ENCODE measurements at regions not wholly inside any gene's neighbourhood (a gene's known extent, or its start where the extent isn't known, plus 50 kb on each side); places are given as distances from the start of the nearest gene placed in this dataset.

DNA sequence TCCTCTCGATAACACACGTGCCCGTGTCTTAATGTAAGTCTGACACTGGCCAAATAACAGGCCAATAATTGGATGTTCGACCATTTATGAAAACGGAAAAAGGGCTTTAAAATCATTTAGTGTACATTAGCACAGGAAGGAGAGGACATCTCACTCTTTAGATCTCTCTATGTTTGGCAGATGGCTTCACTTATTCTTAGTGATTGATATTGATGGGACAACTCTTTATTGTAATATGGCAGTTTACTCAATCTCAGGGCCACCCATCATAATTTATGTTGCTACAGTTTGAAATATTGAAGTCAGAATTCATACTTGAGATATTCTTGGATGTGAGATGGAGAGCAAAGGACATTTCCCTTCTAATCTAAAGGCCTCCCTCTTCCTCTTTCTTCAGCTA, 430.7 kb upstream of the ARGLU1 start:
- no peak for DNase-seq
- in situ Hi-C loops (cut with HindIII; ENCODE audit: low pct_ligation_motif_present, low pct_unique_long_range_greater_than_20kb, low sequenced_read_pairs), result no loop called here

DNA sequence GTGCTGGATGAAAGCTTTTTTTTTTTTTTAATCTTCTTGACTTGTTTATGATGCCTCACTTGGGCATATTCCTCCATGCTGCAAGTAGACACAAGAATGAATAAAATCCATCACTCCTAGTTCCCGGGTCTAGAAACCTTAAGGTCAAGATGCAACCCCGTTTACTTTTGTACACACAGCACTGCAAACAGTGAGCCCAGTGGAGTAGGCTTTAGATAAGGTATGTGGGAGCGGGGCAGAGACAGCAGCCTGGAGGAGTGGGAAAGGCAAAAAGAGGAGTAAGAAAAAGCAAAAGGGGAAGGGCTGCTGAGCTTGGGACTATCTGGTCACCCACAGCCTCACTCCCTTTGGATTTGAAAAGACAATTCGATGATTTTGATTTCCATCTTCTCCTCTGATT, 429.8 kb upstream of the ARGLU1 start:
- in situ Hi-C loops (cut with HindIII; ENCODE audit: low pct_ligation_motif_present, low pct_unique_long_range_greater_than_20kb, low sequenced_read_pairs), result no loop called here
- DNase-seq, result no peak

DNA sequence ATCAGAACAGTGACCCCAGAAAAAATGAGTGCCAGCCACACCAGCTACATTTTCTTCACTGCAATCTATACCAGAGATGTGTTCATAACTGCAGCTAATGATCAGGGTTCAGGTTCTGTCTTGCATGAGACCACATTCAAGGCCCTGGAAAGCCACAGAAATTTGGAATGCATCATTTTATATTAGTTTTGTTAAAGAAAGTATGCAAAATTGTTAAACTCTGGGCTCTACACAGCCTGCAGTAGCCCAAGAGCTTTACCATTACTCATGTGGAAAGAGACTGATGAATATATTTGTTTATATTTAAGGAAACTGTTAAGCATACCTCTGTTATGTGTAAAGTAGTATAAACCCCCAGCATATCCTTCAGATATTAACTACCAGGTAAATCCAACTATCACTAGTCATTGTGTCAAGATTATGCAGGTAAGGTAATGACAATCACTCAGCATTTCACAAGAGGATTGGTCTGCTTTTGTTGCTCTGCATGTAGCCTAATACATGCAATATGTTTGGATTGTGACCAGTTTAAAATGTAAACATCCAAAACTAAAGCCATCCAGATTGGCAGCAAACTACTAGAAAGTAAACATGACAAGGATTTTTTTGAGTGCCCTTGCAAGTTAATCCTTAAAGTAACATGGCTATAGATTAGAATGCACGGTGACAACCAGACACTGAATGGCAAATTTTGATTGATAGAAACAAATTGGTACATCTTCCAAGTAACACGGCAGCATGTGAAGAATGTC, 429.1 kb upstream of the ARGLU1 start:
- in situ Hi-C loops (cut with HindIII; ENCODE audit: low pct_ligation_motif_present, low pct_unique_long_range_greater_than_20kb, low sequenced_read_pairs), result no loop called here
- DNase-seq, result no peak

DNA sequence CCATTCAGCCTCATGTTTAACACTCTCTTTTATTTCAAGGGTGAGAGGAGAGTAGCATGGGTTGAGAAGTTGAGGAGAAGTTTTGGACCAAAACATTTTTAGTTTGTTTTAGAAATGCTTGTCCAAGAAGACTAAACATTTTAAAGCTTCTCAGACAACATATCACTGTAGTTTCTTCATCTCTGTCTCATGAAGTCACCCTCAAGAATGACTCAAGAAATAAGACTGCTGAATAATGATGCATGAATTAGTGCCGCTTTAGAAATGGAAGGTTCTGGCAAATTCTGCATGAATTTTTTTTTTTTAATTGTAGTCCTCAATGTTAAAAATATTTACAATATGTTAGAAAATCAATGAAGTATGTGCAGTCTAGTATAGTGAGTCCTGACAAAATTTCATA, 422.7 kb upstream of the ARGLU1 start:
- in situ Hi-C loops (cut with HindIII; ENCODE audit: low pct_ligation_motif_present, low pct_unique_long_range_greater_than_20kb, low sequenced_read_pairs), result no loop called here
- DNase-seq, result no peak

DNA sequence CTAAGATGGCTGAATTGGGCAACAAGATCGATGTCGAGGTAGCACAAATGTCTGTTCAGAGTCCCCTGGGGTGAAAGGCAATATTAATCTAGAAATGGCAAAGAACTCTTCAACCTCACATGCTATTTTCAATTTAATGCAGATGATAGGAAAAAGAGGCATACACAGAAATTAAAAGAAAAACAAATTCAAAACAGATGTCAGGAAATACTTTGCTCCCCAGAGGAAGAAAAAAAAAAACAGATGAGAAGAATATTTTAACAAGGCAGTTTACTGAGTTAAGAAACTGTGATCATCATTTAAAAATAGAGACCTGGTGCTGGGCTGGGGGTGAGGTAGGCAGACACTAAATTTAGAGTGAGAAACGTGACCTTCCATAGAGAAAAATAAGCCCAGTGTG, 421.9 kb upstream of the ARGLU1 start:
- in situ Hi-C loops (cut with HindIII; ENCODE audit: low pct_ligation_motif_present, low pct_unique_long_range_greater_than_20kb, low sequenced_read_pairs), result no loop called here
- DNase-seq, result no peak

DNA sequence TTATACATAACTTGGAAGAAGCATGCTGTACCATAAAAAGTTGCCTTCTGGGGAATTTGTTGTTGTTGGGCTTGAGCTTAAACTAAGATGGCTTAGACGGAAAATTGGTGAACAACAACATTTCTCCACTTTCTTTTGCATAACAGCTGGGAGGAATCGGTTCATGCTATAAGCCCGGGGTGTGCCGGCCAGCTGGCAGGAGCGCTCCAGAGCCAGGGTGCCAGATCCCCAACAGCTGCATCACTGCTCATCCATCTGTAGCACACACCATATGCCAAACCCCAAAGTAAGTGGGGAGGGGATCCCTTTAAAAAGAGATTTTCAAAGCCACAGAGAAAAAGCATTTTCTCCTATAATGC, 419.5 kb upstream of the ARGLU1 start:
- in situ Hi-C loops (cut with HindIII; ENCODE audit: low pct_ligation_motif_present, low pct_unique_long_range_greater_than_20kb, low sequenced_read_pairs), result no loop called here
- DNase-seq, result no peak

DNA sequence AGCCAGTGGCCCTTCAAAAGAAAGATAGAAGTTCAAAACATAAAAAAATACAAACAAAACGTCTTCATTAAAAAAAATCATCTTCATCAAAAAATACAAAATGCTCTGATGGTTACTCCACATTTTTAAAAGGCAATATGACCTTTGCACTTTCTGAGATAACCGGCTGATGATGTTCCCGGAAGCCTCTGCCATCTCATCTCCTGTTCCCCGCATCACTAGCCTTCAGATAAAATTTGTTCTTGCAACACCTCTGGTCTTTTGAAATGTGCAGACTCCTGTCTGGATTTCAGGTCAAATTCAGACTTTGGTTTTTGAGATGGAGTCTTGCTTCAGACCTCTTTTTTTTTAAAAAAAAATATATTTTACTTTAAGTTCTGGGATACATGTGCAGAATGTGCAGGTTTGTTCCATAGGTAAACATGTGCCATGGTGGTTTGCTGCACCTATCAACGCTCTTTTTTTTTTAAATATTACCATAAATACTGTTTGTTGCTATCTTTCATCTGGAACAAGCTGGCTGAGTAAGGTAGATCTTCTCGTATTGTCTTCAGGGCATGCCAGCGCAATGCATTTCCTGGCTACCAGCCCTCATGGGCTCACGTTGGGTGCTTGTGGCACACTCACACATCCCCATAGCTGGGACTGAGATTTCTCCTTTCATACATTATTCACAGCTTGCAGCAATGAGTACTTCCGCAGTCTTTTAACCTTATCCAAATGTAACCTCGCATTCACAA, 418.9 kb upstream of the ARGLU1 start:
- in situ Hi-C loops (cut with HindIII; ENCODE audit: low pct_ligation_motif_present, low pct_unique_long_range_greater_than_20kb, low sequenced_read_pairs), result no loop called here
- DNase-seq, result no peak

DNA sequence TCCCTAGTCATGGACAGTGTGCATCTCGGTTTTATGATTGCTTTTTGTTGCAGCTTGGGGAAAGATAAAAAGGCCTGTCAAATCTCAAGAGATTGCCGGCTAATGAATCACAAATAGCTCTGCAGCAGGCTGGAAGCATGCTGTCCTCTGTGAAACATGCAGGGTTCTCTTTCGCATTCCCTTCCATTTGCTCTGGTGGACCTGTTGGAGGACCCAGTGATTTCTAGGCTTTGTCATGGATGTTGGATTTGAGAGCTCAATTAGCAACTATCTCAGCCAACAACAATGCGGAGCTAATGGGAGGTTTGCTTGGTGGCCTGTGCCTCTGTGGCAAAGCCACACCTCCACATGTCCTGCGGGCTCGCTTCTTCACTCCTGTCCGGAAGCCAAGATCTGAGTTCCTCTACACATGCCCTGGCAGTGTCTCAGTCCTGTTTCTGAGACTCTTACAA, 418.1 kb upstream of the ARGLU1 start:
- DNase-seq, result no peak
- in situ Hi-C loops (cut with HindIII; ENCODE audit: low pct_ligation_motif_present, low pct_unique_long_range_greater_than_20kb, low sequenced_read_pairs), result no loop called here

DNA sequence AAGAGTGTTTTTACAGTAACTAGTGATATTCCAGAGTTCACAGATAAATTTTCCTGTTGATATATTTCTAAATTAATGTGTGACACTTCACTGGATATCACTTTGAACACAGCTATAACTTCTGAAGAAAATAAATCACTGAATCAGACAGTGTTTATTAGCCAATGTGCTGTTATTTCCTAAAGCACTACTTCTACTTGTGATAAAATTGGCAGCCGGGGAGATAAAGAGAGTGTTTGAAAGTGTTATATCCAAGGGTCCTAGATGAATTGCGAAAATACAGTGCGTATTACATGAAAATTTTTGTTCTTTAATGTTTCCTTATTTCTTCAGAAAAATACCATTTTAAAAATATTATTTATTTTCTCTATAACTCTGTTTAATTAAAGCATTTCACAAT, 417.5 kb upstream of the ARGLU1 start:
- DNase-seq, result no peak
- in situ Hi-C loops (cut with HindIII; ENCODE audit: low pct_ligation_motif_present, low pct_unique_long_range_greater_than_20kb, low sequenced_read_pairs), result no loop called here

DNA sequence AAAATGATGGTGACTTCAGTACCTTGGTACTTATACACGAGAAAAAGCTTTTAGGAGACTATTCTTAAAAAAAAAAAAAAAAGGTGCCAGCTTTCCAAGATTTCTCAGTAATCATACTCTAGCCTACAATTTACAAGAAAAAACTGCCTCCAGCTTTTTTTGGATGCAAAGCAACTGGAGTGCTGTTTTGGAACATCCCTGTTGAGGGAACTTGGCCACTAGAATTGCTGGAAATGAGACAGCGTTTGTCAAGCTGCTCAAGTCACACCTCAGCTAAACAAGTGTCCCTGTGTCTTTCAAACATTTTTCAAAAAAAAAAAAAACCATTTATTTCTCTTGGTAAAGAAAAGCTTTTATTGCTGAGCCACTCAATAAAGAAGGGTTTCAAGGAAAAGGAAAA, 413.1 kb upstream of the ARGLU1 start:
- no peak for DNase-seq
- in situ Hi-C loops (cut with HindIII; ENCODE audit: low pct_ligation_motif_present, low pct_unique_long_range_greater_than_20kb, low sequenced_read_pairs), result no loop called here

DNA sequence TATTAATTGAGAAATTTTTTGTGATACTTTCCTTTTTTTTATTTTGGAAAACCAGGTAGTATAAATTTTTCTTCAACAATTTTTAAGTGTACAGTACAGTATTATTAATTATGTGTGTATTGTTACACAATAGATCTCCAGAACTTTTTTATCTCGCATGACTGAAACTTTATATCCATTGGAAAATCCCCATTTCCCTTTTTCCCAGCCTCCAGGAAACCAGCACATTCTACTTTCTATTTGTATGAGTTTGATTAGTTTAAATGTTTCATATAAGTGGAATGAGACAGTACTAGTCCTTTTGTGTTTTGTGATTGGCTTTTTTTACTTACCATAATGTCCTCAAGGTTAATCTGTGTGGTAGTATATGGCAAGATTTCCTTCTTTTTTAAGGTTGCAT, 399.5 kb upstream of the ARGLU1 start:
- in situ Hi-C loops (cut with HindIII; ENCODE audit: low pct_ligation_motif_present, low pct_unique_long_range_greater_than_20kb, low sequenced_read_pairs), result no loop called here
- DNase-seq, result no peak

DNA sequence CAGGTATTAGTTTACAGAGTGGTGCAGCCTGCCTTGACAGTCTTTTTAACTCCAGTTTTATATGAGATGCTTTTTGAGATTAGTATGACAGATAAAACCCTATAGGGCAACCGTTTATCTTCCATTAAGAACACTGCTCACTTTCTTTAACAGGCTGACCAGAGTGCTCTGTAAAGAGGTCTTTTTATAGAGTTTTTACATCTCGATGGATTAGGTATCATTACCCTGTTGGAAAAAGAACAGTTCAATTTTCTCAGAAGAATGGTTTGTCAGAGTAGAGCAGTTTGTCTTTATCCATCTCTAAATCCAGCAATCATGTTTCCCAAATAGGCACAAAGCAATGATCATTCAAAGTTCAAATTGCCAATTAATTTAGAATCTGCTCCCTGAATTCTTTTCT, 395.2 kb upstream of the ARGLU1 start:
- DNase-seq, result no peak
- in situ Hi-C loops (cut with HindIII; ENCODE audit: low pct_ligation_motif_present, low pct_unique_long_range_greater_than_20kb, low sequenced_read_pairs), result no loop called here

DNA sequence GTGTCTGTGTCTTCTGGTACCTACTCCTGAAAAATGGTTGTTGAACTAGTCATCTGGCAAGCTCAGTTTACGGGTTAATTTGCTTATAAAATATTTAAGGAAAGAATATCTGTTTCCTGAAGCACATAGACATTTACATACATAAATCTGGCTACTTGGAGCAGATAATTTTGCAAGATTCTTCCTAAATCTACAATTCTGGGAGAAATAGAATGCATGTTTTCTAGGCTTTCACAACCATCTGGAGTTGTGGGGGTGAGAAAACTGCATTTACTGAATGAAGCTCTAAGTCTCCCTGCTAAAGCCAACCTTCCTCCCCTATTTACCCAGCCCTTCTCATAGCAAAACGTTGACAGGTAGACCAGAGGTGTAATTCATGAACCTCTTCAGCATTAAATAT, 393.7 kb upstream of the ARGLU1 start:
- no peak for DNase-seq
- in situ Hi-C loops (cut with HindIII; ENCODE audit: low pct_ligation_motif_present, low pct_unique_long_range_greater_than_20kb, low sequenced_read_pairs), result no loop called here

DNA sequence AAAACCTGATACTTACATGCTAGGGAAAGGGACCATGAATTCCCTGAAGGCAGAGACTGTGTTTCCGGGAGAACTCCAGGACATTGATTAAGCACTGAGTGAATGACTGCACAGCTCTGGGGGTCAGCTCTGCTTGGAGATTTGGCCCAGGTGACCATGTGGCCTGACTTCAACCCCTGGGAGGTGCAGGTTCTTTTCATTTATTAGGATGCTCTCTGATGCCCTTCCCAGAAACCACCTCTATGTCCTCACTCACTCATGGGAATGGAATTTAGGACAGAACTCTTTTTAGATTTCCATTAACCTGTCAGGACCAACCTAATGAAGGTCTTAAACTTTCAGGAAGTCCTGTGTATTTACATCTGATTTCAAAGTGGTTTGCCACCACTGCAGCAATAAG, 393.3 kb upstream of the ARGLU1 start:
- in situ Hi-C loops (cut with HindIII; ENCODE audit: low pct_ligation_motif_present, low pct_unique_long_range_greater_than_20kb, low sequenced_read_pairs), result no loop called here
- DNase-seq, result no peak

DNA sequence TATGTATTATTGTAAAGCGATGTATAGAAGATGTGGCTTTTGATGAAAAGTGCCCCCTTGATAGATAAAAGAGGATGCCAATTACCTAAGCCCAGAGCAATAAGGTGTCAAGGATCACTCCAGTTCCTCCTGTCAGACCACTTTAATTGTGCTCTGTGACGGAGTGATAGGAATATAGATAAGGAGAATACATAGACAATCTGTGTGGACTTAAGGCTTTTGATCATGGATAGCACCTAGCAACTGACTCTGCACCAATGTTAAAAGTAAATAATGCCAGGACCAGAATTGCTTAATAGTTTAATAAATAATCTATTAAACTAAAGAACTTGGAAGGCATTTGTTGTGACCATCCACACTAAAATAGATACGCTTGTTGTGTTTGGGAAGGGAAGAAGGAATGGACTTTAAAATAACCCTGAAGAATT, 390.7 kb upstream of the ARGLU1 start:
- no peak for DNase-seq
- in situ Hi-C loops (cut with HindIII; ENCODE audit: low pct_ligation_motif_present, low pct_unique_long_range_greater_than_20kb, low sequenced_read_pairs), result no loop called here

DNA sequence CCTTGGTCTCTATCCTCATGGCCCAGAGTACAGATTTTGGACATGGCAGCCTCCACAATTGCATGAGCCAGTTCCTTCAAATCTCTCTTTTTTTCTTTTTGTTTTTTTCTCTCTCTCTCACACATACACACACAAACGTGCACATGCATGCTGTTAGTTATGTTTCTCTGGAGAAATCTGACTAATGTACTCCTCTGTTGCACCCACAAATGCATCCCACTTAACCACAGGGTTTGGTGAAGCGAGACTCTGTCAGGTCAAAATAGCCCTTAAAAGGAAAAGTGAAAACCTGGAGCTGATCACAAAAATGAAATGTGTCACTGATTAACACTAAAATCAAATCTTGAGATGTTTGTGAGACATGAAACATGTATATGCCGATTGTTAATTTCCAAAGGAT, 374.6 kb upstream of the ARGLU1 start:
- no peak for DNase-seq
- in situ Hi-C loops (cut with HindIII; ENCODE audit: low pct_ligation_motif_present, low pct_unique_long_range_greater_than_20kb, low sequenced_read_pairs), result no loop called here

DNA sequence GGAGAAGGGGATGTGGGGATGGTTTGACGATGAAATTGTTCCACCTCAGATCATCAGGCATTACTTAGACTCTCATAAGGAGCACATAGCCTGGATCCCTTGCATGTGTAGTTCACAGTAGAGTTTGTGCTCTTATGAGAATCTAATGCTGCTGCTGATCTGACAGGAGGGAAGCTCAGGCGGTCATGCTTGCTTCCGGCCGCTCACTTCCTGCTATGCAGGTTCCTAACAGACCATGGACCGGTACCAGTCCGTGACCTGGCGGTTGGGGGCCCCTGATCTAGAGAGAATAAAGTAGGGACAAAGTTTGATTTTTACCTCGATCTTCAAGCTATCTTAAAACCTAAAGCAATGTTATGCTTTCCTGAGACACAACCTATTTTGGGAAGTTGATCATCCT, 373.8 kb upstream of the ARGLU1 start:
- in situ Hi-C loops (cut with HindIII; ENCODE audit: low pct_ligation_motif_present, low pct_unique_long_range_greater_than_20kb, low sequenced_read_pairs), result no loop called here

DNA sequence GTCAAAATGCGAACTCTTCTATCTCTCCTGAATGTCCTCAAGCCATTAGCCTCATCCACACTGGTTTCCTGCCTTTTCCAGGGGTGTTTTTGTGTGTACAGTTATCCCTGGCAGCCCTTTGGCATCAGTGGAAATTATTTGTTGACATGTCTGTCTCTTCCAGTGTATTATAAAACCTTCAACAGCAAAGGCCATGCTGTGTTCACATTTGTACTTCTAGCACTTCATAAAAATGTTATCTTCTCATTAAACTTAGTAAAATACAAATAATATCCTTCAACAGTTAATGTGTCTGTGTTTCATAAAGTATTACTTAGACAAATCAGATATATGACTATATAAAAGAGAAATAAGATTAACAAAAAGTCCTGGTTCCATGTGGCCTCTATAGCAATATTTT, 359.5 kb upstream of the ARGLU1 start:
- DNase-seq, result no peak
- in situ Hi-C loops (cut with HindIII; ENCODE audit: low pct_ligation_motif_present, low pct_unique_long_range_greater_than_20kb, low sequenced_read_pairs), result no loop called here

More for the DNA sequence above, 373.8 kb upstream of the ARGLU1 start:
- DNase-seq, result no peak

DNA sequence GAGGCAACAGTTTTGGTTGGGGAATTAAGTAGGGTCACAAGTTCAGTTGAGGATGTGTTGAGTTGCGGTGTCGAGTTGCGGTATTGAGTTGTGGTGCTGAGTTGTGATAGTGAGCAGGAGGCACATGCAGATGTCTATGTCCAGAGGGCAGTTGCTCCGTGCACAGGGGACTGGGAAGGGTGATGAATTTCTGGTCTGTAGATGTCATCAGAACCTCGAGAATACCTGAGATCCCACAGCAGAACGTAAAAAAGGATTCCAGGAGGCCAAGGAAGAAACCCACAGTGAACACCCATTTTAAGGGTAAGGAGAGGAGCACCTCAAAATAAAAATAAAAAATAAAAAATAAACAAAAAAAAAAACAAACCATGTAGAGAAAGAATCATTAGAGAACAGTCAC, 354.4 kb upstream of the ARGLU1 start:
- in situ Hi-C loops (cut with HindIII; ENCODE audit: low pct_ligation_motif_present, low pct_unique_long_range_greater_than_20kb, low sequenced_read_pairs), result no loop called here
- no peak for DNase-seq

DNA sequence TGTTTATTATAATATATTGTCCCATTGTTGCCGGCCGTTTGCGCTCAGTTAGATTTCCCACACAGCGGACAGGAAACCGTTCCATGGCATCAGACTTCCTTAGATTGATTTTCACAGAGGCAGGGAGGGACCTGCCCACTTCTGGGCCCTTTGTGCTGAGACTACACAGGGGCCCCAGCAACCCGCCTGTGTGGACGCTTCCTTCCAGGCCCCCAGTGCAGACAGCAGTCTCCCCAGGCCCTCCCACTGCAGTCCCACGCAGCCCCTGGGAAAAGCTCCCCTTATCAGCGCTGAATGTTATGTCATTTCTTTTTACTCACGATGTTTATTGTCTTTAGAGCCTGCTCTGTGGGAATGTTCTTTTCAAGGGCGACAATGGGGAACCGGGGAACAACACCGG, 351.7 kb upstream of the ARGLU1 start:
- in situ Hi-C loops (cut with HindIII; ENCODE audit: low pct_ligation_motif_present, low pct_unique_long_range_greater_than_20kb, low sequenced_read_pairs), result no loop called here
- no peak for DNase-seq

Data from ACHN (cell line).